Type B pancreatic cell (in vitro differentiated cells): ENCODE measurements at regions not wholly inside any gene's neighbourhood (a gene's known extent, or its start where the extent isn't known, plus 50 kb on each side); places are given as distances from the start of the nearest gene placed in this dataset.
A peak's percentile ranks its signal among the peaks of the same experiment; 100 is the strongest.
"Not testable (repeated sequence)": the region's sequence is repeated elsewhere in the genome, so short reads cannot be mapped to it uniquely, and the experiment has no call there.

ENCODE experiments used
- DNase-seq: peaks from one replicate; pipeline ENCODE4 v3.0.0; 2021; ENCODE audit warnings: mixed read lengths; ENCODE audit not compliant: unreplicated experiment; ENCODE audit errors: extremely low spot score
- H3K27ac Mint-ChIP-seq: 2 replicates; pipeline ENCODE4 v1.8.0; 2021; ENCODE audit warnings: mild to moderate bottlenecking, mixed read lengths
- H3K27me3 Mint-ChIP-seq: 2 replicates; pipeline ENCODE4 v1.8.0; 2021; ENCODE audit warnings: mixed read lengths
- H3K36me3 Mint-ChIP-seq: 2 replicates; pipeline ENCODE4 v1.8.0; 2021; ENCODE audit warnings: mixed read lengths
- H3K4me1 Mint-ChIP-seq: one replicate; pipeline ENCODE4 v1.8.0; 2021; ENCODE audit warnings: mixed read lengths; ENCODE audit not compliant: unreplicated experiment
- H3K4me3 Mint-ChIP-seq: 2 replicates; pipeline ENCODE4 v1.8.0; 2021; ENCODE audit warnings: mild to moderate bottlenecking, mixed read lengths
- H3K9me3 Mint-ChIP-seq: 2 replicates; pipeline ENCODE4 v1.8.0; 2021; ENCODE audit warnings: mixed read lengths
- TF ChIP-seq, protein P1 (sequence below): fragments of 200-600 bp; sonication (generic); conservative IDR thresholded peaks from 2 replicates; pipeline ENCODE4 v1.5.0; 2021; ENCODE audit warnings: antibody characterized with exemption, mild to moderate bottlenecking

DNA sequence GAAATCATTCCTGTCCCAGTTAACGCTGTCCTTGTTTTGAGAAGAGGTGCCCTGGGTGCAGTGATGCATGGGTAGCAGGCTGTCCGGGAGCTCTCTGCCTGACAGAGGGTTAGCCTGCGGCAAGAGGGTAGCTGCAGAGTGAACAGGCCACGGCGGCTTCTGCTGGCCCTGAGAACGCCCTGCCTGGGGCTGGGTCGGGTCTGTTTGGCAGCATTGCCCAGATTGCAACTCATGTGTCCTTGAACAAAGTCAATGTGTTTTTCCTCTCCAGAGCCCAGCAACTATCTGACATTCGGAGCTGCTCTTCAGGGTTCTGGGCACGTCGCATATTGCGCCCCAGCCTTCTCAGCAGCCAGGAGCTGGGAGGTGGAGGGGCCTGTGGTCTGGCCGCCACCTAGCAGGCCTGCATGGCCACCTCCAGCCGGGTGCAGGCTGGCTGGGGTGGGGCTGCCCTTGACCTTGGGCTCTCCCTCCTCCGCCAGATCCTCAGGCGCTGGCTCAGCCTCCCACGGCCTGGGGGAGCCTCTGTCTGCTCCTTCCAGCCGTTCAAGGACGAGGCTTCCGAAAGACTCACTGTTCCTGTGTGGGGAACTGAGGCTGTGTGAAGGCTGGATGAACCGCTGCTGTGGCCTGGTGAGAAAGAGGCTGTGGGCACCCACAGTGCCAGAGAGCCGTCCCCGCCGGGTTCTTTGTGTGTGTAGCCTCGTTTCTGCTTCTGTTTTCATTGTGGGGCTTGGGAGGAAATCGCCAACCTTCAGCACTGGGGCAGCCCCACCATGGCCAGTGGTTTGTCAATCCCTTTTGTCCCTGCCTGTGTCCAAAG, 146.7 kb downstream of the NPIPB11 start:
- not testable (repeated sequence) for DNase-seq, H3K4me3 Mint-ChIP-seq, H3K27me3 Mint-ChIP-seq, H3K36me3 Mint-ChIP-seq, H3K27ac Mint-ChIP-seq, H3K9me3 Mint-ChIP-seq
- H3K4me1 Mint-ChIP-seq, result peaks cover 16% of the 10 kb centered on the region

DNA sequence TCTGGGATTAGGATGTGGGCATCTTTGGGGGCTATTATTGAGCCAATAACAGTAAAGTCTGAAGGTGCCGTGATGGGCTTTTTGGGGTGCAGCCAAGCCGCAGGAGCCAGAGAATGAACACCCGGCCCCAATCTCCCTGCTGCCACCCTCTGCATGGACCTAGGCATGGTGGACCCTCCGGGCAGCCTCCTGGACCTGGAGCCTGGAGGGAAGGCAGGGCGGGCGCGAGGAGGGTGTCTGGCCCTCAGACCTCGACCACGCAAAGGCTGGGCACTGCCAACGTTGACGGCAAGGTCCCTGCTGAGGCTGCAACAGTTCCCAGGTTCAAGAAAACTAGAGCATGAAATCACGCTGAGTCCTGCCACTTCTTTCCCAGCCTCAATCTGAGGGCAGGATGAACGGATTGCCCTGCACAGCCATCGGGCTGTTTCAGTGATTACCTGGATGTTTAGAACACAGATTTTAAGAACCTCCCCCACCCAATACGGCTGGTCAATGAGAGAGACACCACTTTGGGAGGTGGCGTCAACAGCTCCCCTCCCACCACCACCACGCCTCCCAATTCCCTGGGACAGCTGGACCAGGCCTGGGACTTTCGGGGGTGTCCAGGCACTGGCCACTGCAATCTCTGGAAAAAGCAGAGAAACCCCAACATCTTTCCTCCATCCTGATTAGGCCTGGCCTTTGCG, 147.4 kb downstream of the NPIPB11 start:
- H3K4me1 Mint-ChIP-seq, result peaks cover 16% of the 10 kb centered on the region
- not testable (repeated sequence) for H3K27me3 Mint-ChIP-seq, DNase-seq, H3K4me3 Mint-ChIP-seq, H3K36me3 Mint-ChIP-seq, H3K9me3 Mint-ChIP-seq, H3K27ac Mint-ChIP-seq

DNA sequence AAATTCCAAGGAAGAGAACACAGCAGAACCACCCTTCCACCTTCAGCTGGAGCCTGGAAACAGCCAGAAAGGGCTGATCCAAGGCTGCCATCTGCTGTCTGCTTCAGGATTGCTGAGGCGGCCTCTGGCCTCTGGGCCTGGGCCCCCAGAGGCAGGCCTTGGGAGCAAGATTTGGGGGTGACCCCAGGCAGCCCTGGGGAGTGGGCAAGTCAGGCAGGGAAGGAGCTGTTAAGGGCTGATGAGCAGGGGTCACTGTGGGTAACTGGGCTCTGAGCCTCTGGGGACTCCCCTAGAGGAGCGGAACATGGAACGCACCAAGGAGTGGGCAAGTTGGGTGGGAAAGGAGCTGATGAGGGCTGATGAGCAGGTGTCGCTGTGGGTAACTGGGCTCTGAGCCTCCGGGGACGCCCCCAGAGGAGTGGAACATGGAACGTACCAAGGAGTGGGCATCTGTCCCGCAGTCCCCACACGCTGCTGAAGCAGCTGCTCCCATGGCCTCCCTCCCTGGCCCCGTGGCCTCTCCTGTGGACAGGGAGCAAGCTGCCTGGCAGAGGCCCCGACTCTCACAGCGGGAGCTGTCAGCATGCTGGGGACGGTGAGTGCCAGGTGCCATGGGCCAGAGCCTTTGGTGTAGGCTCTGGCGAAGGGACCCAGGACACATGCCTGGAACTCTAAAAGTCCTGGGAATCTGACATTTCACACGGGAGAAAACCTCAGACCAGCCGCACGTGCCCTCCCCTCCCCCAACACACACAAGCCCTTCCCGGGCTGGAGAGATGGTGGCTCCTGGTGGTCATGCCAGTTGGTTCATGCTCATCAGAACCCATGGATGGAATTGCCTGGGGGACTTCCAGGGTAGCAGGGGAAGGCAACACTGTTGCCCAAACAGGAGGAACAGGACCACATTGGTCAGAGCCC, 148.8 kb downstream of the NPIPB11 start:
- H3K27me3 Mint-ChIP-seq, H3K27ac Mint-ChIP-seq, H3K4me3 Mint-ChIP-seq, H3K9me3 Mint-ChIP-seq, DNase-seq, H3K36me3 Mint-ChIP-seq: not testable (repeated sequence)
- TF ChIP-seq, protein P1, sequence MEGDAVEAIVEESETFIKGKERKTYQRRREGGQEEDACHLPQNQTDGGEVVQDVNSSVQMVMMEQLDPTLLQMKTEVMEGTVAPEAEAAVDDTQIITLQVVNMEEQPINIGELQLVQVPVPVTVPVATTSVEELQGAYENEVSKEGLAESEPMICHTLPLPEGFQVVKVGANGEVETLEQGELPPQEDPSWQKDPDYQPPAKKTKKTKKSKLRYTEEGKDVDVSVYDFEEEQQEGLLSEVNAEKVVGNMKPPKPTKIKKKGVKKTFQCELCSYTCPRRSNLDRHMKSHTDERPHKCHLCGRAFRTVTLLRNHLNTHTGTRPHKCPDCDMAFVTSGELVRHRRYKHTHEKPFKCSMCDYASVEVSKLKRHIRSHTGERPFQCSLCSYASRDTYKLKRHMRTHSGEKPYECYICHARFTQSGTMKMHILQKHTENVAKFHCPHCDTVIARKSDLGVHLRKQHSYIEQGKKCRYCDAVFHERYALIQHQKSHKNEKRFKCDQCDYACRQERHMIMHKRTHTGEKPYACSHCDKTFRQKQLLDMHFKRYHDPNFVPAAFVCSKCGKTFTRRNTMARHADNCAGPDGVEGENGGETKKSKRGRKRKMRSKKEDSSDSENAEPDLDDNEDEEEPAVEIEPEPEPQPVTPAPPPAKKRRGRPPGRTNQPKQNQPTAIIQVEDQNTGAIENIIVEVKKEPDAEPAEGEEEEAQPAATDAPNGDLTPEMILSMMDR, result peak; percentile 59
- H3K4me1 Mint-ChIP-seq, result peaks cover 12% of the 10 kb centered on the region

DNA sequence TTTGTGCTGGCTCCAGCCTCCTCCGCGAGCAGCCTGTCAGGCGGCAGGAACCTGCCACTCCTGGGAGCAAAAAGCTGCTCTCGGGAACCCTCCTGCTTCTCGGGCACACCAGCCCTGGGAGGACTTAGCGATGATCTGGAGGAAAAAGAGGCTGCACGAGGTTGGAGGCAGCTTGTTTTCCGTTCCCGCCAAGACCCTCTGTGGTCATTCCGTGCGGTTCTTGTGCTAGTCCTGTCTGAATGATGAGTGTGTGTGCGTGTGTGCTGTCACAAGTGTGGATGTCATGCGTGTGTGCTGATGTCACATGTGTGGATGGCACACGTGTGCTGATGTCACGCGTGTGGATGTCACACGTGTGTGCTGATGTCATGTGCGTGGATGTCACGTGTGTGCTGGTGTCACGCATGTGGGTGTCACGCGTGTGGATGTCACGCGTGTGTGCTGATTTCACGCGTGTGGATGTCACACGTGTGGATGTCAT, 150.0 kb downstream of the NPIPB11 start:
- H3K27ac Mint-ChIP-seq, result no peak overlapping the region
- no peak overlapping the region for H3K4me3 Mint-ChIP-seq
- H3K27me3 Mint-ChIP-seq, result no peaks in the 10 kb centered on the region
- no peaks in the 10 kb centered on the region for H3K9me3 Mint-ChIP-seq
- TF ChIP-seq, protein P1, result no peak
- DNase-seq, result no peak
- peaks cover 13% of the 10 kb centered on the region for H3K4me1 Mint-ChIP-seq
- H3K36me3 Mint-ChIP-seq, result no peaks in the 10 kb centered on the region

DNA sequence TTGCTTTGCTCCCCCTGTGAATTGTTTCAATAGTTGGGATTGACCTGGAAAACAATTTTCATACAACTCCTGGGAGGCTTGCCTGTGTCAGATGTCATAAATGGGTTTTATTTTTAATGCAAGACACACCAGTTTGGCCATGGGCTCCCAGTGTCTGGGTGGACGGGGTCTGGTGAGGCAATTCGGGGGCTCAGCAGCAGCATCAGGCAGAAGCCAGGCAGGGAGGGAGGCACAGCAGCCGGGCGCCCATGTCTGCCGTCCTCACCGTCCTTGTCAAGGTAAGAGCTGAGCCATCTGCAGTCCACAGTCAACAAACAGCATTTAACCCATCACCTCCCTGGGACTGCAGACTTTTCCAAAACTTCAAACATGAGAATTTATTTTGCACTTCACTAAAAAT, 150.6 kb downstream of the NPIPB11 start:
- H3K9me3 Mint-ChIP-seq, H3K27me3 Mint-ChIP-seq, H3K4me3 Mint-ChIP-seq, H3K36me3 Mint-ChIP-seq, H3K27ac Mint-ChIP-seq, DNase-seq: not testable (repeated sequence)
- peaks cover 15% of the 10 kb centered on the region for H3K4me1 Mint-ChIP-seq

DNA sequence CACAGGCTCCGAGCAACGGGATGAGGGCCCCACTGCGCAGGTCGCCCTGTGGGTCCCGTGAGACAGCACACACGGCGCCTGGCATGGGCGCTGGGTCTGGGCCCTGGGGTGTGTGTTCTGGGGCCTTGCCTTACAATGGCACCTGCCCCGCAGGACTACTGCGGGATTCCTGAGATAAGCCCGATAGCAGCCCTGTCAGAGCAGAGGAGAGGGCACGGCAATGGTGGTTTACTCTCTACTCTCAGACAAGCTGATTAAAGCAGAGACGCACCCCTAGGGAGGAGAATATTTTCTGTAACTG, 151.1 kb downstream of the NPIPB11 start:
- not testable (repeated sequence) for DNase-seq, H3K9me3 Mint-ChIP-seq, H3K27ac Mint-ChIP-seq, H3K36me3 Mint-ChIP-seq, H3K27me3 Mint-ChIP-seq, H3K4me3 Mint-ChIP-seq
- peaks cover 16% of the 10 kb centered on the region for H3K4me1 Mint-ChIP-seq

DNA sequence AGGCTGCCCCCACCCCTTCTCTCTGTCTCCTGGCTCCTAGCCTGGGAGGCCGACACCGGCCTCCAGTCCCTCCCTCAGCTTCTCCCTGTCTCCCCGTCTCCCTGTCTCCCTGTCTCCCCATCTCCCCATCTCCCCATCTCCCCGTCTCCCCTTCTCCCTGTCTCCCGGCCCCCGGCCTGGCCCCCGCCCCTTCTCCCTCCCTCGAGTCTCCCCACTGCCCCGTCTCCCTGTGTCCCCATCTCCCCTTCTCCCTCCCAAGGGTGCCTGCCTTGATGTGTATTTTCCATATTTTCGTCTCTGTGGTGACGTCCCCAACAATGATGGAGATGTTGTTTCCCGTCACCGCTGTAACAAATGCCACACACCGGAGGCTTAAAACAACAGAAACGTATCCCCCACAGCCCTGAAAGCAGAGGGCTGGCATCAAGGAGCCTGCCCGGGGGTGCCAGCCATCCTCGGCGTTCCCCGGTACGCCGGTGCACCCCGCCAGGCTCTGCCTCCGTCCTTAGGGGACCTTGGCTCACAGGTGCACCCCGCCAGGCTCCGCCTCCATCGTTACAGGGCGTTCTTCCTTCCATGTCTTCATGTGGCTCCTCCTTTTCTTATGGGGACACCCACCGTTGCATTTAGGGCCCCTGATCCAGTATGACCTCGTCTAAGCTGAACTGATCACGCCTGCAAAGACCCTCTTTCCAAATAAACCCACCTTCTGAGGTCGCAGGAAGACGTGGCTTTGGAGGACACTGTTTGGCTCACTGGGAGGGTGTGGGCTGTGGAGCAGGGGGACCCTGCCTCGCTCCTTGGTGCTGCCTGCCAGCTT, 151.6 kb downstream of the NPIPB11 start:
- Mint-ChIP-seq H3K9me3 (no peaks in the 10 kb centered on the region), H3K27ac (no peak overlapping the region), H3K27me3 (no peaks in the 10 kb centered on the region), H3K36me3 (no peaks in the 10 kb centered on the region), H3K4me3 (no peak overlapping the region), H3K4me1 (peaks cover 16% of the 10 kb centered on the region)
- no peak for DNase-seq
- TF ChIP-seq, protein P1, result no peak

DNA sequence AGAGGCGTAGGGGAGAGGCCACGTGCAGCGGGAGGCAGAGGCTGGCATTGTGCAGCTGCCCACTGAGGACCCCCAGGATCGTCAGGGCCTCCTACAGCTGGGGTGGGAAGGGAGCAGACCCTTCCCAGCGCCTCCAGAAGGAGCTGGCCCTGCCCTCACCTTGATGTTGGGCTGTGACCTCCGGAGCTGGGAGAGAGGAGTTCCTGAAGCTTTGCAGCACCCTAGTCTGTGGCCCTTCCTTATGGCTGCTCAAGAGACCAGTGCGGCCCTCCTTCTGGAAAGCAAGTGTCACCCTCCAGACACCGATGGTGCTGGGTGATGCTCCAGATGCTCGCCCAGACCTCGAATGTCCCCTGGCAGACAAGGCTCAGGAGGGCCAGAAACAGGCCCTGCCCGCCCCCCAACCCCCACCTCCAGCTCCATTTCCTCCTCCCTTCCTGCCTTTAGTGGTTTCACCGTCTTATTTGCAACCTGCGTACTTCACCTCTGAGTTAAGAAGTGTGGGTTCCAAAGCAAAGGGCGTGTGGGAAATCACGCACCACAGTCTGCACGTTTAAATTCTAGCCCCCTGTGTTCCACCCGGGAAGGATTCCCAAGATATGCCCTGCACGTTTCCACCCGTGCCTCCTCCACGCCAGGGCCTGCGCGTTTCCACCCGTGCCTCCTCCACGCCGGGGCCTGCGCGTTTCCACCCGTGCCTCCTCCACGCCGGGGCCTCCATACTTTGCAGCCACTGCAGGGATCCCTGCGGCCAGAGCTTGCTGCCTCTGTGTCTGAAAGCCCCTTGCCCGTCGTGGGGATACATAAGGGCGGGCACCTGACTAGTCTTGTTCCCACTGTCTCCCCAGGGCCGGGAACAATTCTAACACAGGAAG, 152.6 kb downstream of the NPIPB11 start:
- H3K4me1 Mint-ChIP-seq, result peaks cover 16% of the 10 kb centered on the region
- H3K9me3 Mint-ChIP-seq, H3K27me3 Mint-ChIP-seq, DNase-seq, H3K36me3 Mint-ChIP-seq, H3K27ac Mint-ChIP-seq, H3K4me3 Mint-ChIP-seq: not testable (repeated sequence)

DNA sequence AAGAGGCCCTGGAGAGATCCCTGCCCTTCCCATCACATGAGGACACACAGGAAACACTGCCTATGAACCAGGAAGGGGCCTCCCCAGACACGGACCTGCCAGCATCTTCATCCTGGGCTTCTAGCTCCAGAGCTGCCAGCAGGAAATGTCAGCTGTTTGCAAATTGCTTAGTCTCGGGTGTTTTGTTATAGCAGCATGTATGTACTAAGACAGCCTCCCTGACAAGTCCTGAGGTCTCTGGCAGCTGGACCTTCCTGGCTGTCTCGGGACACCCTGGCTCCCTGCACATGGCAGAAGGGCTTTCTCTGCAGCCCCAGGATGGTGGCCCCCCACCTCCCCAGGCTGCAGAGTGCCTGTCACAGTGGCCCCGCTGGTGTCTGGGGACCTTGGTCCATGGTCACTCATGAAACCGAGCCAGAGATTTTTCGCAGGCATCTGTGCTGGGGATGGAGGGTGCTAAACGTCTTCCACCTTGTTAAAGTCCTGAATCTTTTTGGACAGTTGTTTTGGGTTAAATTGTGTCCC, 153.4 kb downstream of the NPIPB11 start:
- not testable (repeated sequence) for H3K4me3 Mint-ChIP-seq, H3K9me3 Mint-ChIP-seq, H3K27me3 Mint-ChIP-seq, DNase-seq, H3K36me3 Mint-ChIP-seq, H3K27ac Mint-ChIP-seq
- H3K4me1 Mint-ChIP-seq, result peaks cover 16% of the 10 kb centered on the region
